ENCODE measurements at regions not wholly inside any gene's neighbourhood (a gene's known extent, or its start where the extent isn't known, plus 50 kb on each side); places are given as distances from the start of the nearest gene placed in this dataset.

GRCh38 chr7:152910545-152911225 lies 151.1 kb downstream of the ACTR3B start:
- DNase-seq = no peak
- no peak for TF ChIP-seq CTCF (IDR thresholded peaks at IDR 0.05)
- no peak for TF ChIP-seq POLR2A (IDR thresholded peaks at IDR 0.05)
- H3K9me3 ChIP-seq = no peaks in the 10 kb centered on the region
- no peaks in the 10 kb centered on the region for H3K4me1 ChIP-seq
- intact Hi-C loops (cut with DNase I; ENCODE audit: low total_unique reads) = no loop called here
- H3K4me3 ChIP-seq = no peak overlapping the region
- no peak overlapping the region for H3K27ac ChIP-seq
- H3K36me3 ChIP-seq = no peaks in the 10 kb centered on the region
- H3K27me3 ChIP-seq = peaks cover 0 to 7% of the 10 kb centered on the region in 2 donors

GRCh38 chr7:152911226-152911560 lies 151.6 kb downstream of the ACTR3B start:
- intact Hi-C loops (cut with DNase I; ENCODE audit: low total_unique reads) = no loop called here
- TF ChIP-seq CTCF (IDR thresholded peaks at IDR 0.05) (no peak), POLR2A (IDR thresholded peaks at IDR 0.05) (no peak)

GRCh38 chr7:152911922-152912321 lies 152.4 kb downstream of the ACTR3B start:
- Histone ChIP-seq H3K27me3 (peaks cover 0 to 7% of the 10 kb centered on the region in 2 donors), H3K27ac (no peak overlapping the region), H3K9me3 (no peaks in the 10 kb centered on the region), H3K4me1 (no peaks in the 10 kb centered on the region), H3K4me3 (no peak overlapping the region), H3K36me3 (no peaks in the 10 kb centered on the region)
- no peak for TF ChIP-seq CTCF (IDR thresholded peaks at IDR 0.05)
- TF ChIP-seq POLR2A (IDR thresholded peaks at IDR 0.05) = no peak
- no peak for DNase-seq
- intact Hi-C loops (cut with DNase I; ENCODE audit: low total_unique reads) = no loop called here

More at GRCh38 chr7:152911226-152911560, 151.6 kb downstream of the ACTR3B start:
- H3K4me3 ChIP-seq = no peak overlapping the region
- H3K9me3 ChIP-seq = no peaks in the 10 kb centered on the region
- no peaks in the 10 kb centered on the region for H3K36me3 ChIP-seq
- H3K27me3 ChIP-seq = peaks cover 0 to 7% of the 10 kb centered on the region in 2 donors
- no peak for DNase-seq
- no peak overlapping the region for H3K27ac ChIP-seq
- H3K4me1 ChIP-seq = no peaks in the 10 kb centered on the region

GRCh38 chr7:152912511-152912910 lies 153.0 kb downstream of the ACTR3B start:
- peaks cover 0 to 7% of the 10 kb centered on the region in 2 donors for H3K27me3 ChIP-seq
- no peaks in the 10 kb centered on the region for H3K9me3 ChIP-seq
- no peak for DNase-seq
- H3K4me1 ChIP-seq = no peaks in the 10 kb centered on the region
- H3K36me3 ChIP-seq = no peaks in the 10 kb centered on the region
- TF ChIP-seq CTCF (IDR thresholded peaks at IDR 0.05) (no peak), POLR2A (IDR thresholded peaks at IDR 0.05) (no peak)
- H3K4me3 ChIP-seq = no peak overlapping the region
- intact Hi-C loops (cut with DNase I; ENCODE audit: low total_unique reads) = no loop called here
- no peak overlapping the region for H3K27ac ChIP-seq

- peaks cover 0 to 7% of the 10 kb centered on the region in 2 donors for H3K27me3 ChIP-seq
- H3K4me3 ChIP-seq = no peak overlapping the region
- DNase-seq = no peak
- TF ChIP-seq POLR2A (IDR thresholded peaks at IDR 0.05) = no peak
- no peak for TF ChIP-seq CTCF (IDR thresholded peaks at IDR 0.05)
- no peaks in the 10 kb centered on the region for H3K9me3 ChIP-seq
- intact Hi-C loops (cut with DNase I; ENCODE audit: low total_unique reads) = no loop called here
- no peaks in the 10 kb centered on the region for H3K36me3 ChIP-seq
- H3K4me1 ChIP-seq = no peaks in the 10 kb centered on the region
- no peak overlapping the region for H3K27ac ChIP-seq
Observed at GRCh38 chr7:152913492-152913891, 153.9 kb downstream of the ACTR3B start.
